ENCODE measurements at regions not wholly inside any gene's neighbourhood (a gene's known extent, or its start where the extent isn't known, plus 50 kb on each side); places are given as distances from the start of the nearest gene placed in this dataset.

GRCh38 chr1:157193219-157193618 lies 55.0 kb upstream of the ETV3 start:
- ChIA-PET CTCF (interaction anchor here (1.0 kb wide), 1 partner anchor 9 kb away, joined by 4 read pairs; no protein-coding TSS in a partner anchor), POLR2A (no interaction called here)
- Mint-ChIP-seq H3K4me1 (peaks cover 4% of the 10 kb centered on the region), H3K4me3 (no peak overlapping the region), H3K36me3 (ENCODE audit: low read depth) (no peaks in the 10 kb centered on the region), H3K27ac (no peak overlapping the region), H3K9me3 (no peaks in the 10 kb centered on the region), H3K27me3 (peaks cover 32% of the 10 kb centered on the region)
- intact Hi-C loops (cut with micrococcal nuclease): loop anchor here (1.0 to 10.0 kb wide), 3 partner anchors 182 to 932 kb away; no protein-coding TSS in a partner anchor
- ATAC-seq (ENCODE audit: low read depth) (no peak), DNase-seq (no peak)
- TF ChIP-seq, protein P1, sequence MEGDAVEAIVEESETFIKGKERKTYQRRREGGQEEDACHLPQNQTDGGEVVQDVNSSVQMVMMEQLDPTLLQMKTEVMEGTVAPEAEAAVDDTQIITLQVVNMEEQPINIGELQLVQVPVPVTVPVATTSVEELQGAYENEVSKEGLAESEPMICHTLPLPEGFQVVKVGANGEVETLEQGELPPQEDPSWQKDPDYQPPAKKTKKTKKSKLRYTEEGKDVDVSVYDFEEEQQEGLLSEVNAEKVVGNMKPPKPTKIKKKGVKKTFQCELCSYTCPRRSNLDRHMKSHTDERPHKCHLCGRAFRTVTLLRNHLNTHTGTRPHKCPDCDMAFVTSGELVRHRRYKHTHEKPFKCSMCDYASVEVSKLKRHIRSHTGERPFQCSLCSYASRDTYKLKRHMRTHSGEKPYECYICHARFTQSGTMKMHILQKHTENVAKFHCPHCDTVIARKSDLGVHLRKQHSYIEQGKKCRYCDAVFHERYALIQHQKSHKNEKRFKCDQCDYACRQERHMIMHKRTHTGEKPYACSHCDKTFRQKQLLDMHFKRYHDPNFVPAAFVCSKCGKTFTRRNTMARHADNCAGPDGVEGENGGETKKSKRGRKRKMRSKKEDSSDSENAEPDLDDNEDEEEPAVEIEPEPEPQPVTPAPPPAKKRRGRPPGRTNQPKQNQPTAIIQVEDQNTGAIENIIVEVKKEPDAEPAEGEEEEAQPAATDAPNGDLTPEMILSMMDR (IDR thresholded peaks at IDR 0.05): no peak

DNA sequence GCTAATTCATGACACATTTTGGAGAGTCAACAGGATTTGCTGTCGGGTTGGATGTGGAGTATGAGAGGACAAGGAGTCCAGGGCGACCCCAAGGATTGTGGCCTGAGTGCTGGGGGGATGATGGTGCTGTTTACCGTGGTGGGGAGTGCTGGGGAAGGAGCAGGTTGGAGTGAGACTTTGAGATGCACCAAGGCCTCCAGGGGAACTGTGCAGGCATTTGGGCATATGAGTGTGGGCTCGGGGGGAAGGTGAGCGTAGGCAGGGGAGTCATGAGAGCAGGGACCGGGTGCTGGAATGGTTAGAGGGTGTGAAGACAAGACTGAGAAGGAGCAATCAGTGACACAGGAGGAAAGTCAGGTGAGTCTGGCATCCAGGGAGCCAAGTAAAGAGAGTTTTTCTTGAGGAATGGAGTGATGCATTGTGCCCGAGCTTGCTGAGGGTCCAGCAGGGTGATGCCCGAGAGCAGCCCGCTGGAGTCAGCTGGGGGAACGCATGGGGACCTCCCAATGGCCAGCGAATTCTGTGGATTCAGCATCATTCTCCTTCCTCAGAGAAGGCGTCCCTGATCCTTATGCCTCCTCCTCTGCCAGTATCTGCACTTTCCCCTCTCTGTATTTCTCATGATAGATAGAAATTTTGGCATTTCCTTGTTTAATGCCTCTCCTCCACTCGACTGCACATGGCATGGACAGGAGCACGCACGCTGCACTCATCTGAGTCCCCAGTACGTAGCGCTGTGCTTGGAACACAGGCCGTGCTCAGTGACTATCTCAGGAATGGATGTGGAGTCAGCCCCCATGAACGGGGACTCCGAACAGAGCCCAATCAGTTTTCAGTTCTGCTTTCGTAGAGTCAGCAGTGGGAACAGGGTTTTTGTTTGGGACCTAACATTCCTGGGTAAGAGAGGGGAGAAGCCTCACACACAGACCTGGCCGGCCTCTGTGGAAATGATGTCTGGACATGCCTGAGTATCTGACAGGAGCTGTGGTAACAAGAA lies 52.1 kb upstream of the ETV3 start:
- DNase-seq (no peak), ATAC-seq (ENCODE audit: low read depth) (no peak)
- no peak overlapping the region for H3K27ac Mint-ChIP-seq
- H3K36me3 Mint-ChIP-seq (ENCODE audit: low read depth): no peaks in the 10 kb centered on the region
- intact Hi-C loops (cut with micrococcal nuclease): loop anchor here (10.0 kb wide), 1 partner anchor 185 kb away; no protein-coding TSS in a partner anchor
- POLR2A ChIA-PET: no interaction called here
- H3K9me3 Mint-ChIP-seq: no peaks in the 10 kb centered on the region
- peaks cover 4% of the 10 kb centered on the region for H3K4me1 Mint-ChIP-seq
- CTCF ChIA-PET: no interaction called here
- no peak overlapping the region for H3K4me3 Mint-ChIP-seq
- H3K27me3 Mint-ChIP-seq: peaks cover 30% of the 10 kb centered on the region
- TF ChIP-seq, protein P1 (IDR thresholded peaks at IDR 0.05): no peak

GRCh38 chr1:157189096-157189495 lies 50.9 kb upstream of the ETV3 start:
- H3K4me1 Mint-ChIP-seq: peaks cover 3% of the 10 kb centered on the region
- CTCF ChIA-PET: no interaction called here
- ATAC-seq (ENCODE audit: low read depth): no peak
- no peak for DNase-seq
- POLR2A ChIA-PET: no interaction called here
- H3K9me3 Mint-ChIP-seq: no peaks in the 10 kb centered on the region
- TF ChIP-seq, protein P1 (IDR thresholded peaks at IDR 0.05): no peak
- H3K27ac Mint-ChIP-seq: no peak overlapping the region
- intact Hi-C loops (cut with micrococcal nuclease): no loop called here
- no peaks in the 10 kb centered on the region for H3K36me3 Mint-ChIP-seq (ENCODE audit: low read depth)
- H3K4me3 Mint-ChIP-seq: no peak overlapping the region
- peaks cover 28% of the 10 kb centered on the region for H3K27me3 Mint-ChIP-seq

Measured in activated B cell treated with CpG ODN at 0.5 μM for 24 hours (primary cell).